Erythroblast (primary cell): ENCODE measurements at regions not wholly inside any gene's neighbourhood (a gene's known extent, or its start where the extent isn't known, plus 50 kb on each side); places are given as distances from the start of the nearest gene placed in this dataset.
"Not testable (repeated sequence)": the region's sequence is repeated elsewhere in the genome, so short reads cannot be mapped to it uniquely, and the experiment has no call there.

Experiments used
- DNase-seq, 2 experiments: peaks; one replicate each; lab custom pipeline; 2025; lab: John Stamatoyannopoulos, UW
- GATA1 ChIP-seq: IDR thresholded peaks from 2 replicates; pipeline ENCODE4 v1.6.1; 2011; ENCODE audit warnings: low read depth, mild to moderate bottlenecking, control low read depth, low read length, moderate library complexity
- POLR2A ChIP-seq: IDR thresholded peaks from 2 replicates; pipeline ENCODE4 v1.6.1; 2011; ENCODE audit warnings: mild to moderate bottlenecking, low read length

DNA sequence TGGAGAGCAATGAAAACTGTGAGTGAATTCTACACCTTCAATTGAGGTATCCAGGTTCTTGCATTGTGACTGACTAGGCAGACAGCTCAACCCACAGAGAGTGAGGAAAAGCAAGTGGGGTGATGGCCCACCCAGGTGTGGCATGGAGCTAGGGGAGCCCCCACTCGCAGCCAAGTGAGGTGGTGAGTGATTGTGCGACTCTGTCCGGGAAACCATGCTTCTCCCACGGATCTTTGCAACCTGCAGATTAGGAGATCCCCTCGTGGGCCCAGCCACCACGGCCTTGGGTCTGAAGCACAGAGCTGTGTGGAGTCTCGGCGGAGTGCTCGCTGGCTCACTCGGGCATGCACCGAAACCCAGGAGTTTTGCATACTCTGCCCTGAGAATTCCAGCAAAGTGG lies 120.1 kb downstream of the ALG10 start:
- TF ChIP-seq GATA1 (no peak), POLR2A (no peak)
- no peak for DNase-seq

DNA sequence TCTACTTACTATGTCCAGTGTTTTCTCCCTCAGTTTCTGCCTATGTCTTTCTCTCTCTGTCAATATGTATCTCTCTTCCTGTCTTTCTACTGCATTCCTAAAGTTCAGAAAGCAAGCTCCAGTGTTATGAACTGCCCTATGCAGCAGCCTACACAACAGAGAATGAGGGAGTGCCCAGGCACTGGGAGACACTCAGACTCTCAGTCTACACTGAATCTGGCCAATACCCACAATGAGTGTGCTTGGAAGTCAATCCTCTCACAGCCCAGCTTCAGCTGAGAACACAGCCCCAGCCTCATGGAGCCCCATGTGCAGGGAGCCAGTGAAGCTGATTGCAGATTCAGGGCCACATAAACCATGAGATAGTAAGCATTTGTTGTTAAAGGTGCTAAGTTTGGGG lies 128.7 kb downstream of the ALG10 start:
- no peak for TF ChIP-seq POLR2A
- TF ChIP-seq GATA1 = no peak
- DNase-seq = no peak

GRCh38 chr12:34163443-34163842 lies 141.1 kb downstream of the ALG10 start:
- DNase-seq = no peak
- TF ChIP-seq GATA1 = no peak
- TF ChIP-seq POLR2A = no peak

GRCh38 chr12:34166427-34167060 lies 144.2 kb downstream of the ALG10 start:
- TF ChIP-seq GATA1 (no peak), POLR2A (no peak)
- DNase-seq = no peak

GRCh38 chr12:34168507-34168906 lies 146.2 kb downstream of the ALG10 start:
- not testable (repeated sequence) for DNase-seq

GRCh38 chr12:34186492-34186891 lies 164.2 kb downstream of the ALG10 start:
- DNase-seq = no peak
- TF ChIP-seq POLR2A (no peak), GATA1 (no peak)

- no peak for TF ChIP-seq POLR2A
- no peak for TF ChIP-seq GATA1
- no peak for DNase-seq
These were observed 166.7 kb downstream of the ALG10 start for GRCh38 chr12:34188974-34189373.

- TF ChIP-seq POLR2A (no peak), GATA1 (no peak)
- no peak for DNase-seq
These were observed 167.8 kb downstream of the ALG10 start for GRCh38 chr12:34190054-34190453.

GRCh38 chr12:34198924-34199323 lies 176.6 kb downstream of the ALG10 start:
- TF ChIP-seq GATA1 (no peak), POLR2A (no peak)
- DNase-seq = no peak

GRCh38 chr12:34203866-34204620 lies 181.7 kb downstream of the ALG10 start:
- DNase-seq = no peak
- TF ChIP-seq GATA1 = no peak
- TF ChIP-seq POLR2A = no peak

GRCh38 chr12:34204830-34205285 lies 182.6 kb downstream of the ALG10 start:
- no peak for DNase-seq

GRCh38 chr12:34205401-34205800 lies 183.1 kb downstream of the ALG10 start:
- DNase-seq = no peak
- TF ChIP-seq POLR2A (no peak), GATA1 (no peak)

More at GRCh38 chr12:34204830-34205285, 182.6 kb downstream of the ALG10 start:
- TF ChIP-seq GATA1 (no peak), POLR2A (no peak)

GRCh38 chr12:34206061-34206785 lies 183.9 kb downstream of the ALG10 start:
- TF ChIP-seq GATA1 (no peak), POLR2A (no peak)
- no peak for DNase-seq

- DNase-seq = no peak
- TF ChIP-seq GATA1 = no peak
- no peak for TF ChIP-seq POLR2A
These were observed 185.6 kb downstream of the ALG10 start for GRCh38 chr12:34207858-34208257.
